HG02623 (cell line): ENCODE measurements at regions not wholly inside any gene's neighbourhood (a gene's known extent, or its start where the extent isn't known, plus 50 kb on each side); places are given as distances from the start of the nearest gene placed in this dataset.

ENCODE experiments used
- ATAC-seq: cut with Tn5 transposase; IDR thresholded peaks from one replicate; pipeline ENCODE4 v1.9.1; 2021; ENCODE audit warnings: moderate library complexity; ENCODE audit not compliant: unreplicated experiment

DNA sequence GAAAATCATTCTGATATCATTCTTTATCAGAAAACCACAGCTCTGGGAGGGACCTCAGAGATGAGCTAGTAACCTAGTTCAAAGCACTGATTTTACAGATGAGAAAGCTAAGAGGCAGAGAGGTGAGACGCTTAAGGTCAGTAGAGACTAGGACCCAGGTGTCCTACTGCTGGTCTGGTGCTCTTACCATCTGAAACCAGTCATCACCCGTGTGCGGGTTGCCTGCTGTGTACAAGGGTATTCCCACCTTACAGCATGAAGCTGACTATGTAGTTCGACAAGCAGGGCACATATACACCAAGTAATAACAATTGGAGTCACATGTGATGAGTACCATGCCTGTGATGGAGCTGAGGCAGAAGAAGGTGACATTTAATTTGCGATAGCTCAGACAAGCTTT, 133.7 kb downstream of the ADAMTS15 start:
- ATAC-seq, result no peak

DNA sequence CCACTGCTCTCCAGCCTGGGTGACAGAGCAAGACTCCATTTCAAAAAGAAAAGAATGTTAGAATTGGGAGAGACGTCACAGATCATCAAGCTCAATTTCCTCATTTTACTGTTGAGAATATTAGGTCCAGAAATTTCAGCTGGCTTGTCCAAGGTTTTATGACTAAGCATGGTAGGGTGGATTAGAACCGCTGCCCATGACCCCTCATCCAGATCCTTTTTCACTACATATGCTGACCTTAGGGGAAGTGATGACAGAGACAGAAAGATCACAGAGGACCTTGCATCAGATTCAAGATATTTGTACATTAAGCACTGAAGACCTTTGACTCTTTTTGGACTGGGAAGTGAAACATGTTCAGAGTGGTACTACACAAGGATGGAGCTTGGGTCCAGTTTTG, 134.5 kb downstream of the ADAMTS15 start:
- no peak for ATAC-seq

DNA sequence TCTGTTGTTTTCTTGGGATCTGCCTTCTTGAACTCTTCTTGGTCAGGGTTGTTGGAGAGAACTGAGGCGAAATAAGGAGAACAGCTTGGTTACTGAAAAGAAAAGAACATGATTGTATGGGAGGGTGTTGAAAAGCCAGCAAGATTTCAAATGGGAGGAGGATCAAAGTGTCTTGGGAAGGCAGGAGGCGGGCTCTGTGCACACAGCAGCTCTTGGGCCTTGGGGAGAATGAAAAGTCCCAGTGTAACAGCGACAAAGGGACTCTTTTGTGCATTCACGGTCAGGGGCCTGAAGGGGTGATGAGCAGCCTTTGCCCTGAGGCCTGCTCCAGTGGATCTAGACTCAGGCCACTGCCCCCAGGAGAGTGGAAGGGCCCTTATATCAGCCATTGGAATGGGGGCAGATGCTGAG, 135.4 kb downstream of the ADAMTS15 start:
- no peak for ATAC-seq

DNA sequence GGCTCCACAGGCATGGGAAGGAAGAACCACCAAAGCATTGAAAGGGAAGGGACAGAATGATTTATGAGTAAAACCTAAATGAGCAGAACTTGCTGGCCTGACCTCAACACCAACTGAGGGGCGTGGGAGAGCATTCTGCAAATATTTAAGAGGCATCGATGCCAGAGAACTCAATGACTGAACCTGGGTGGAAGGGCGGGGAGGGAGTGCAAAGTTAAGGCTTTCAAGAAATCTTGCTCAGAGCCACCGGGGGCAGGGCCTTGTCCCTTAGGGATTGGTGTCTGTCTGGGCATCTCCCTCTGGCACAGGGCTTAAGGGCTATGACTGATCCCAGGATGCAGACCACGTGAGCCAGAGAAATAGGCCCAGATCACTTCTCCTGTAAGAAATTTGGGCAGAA, 137.1 kb downstream of the ADAMTS15 start:
- ATAC-seq, result no peak

DNA sequence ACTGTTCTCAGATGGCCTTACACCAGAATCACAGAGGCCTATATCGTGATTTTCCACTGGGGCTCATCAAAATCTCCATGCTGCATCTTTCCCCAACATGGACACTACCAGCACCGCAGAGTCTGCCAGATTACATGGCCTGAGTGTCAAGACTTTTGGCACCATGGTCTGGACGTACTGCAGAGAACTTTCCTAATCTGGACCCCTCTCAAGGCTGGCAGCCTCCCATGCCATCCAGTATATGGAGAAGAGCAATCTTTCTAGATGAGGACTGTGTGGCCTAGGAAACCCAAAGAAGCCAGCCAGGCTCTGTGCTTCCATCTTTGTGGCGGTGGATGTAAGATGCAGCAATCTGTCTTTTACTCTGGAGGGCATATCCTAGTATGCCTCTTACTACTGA, 139.2 kb downstream of the ADAMTS15 start:
- no peak for ATAC-seq

DNA sequence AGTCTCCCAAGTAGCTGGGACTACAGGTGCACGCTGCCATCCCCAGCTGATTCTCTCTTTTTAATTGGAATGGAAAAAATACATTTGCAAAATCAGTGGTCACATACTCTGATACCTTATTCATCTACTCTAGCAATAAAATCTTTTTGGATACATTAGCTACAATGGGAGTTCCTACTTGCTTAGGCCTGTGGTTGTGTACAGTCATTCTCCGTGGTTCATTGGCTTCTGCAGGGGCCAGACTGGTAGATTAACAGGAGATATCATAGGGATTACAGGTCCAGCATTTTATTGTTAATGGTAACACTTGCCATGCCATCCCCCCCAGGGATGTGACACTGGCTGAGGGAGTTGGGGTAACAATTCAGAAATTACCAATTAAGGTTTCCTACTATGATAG, 140.0 kb downstream of the ADAMTS15 start:
- ATAC-seq, result no peak

DNA sequence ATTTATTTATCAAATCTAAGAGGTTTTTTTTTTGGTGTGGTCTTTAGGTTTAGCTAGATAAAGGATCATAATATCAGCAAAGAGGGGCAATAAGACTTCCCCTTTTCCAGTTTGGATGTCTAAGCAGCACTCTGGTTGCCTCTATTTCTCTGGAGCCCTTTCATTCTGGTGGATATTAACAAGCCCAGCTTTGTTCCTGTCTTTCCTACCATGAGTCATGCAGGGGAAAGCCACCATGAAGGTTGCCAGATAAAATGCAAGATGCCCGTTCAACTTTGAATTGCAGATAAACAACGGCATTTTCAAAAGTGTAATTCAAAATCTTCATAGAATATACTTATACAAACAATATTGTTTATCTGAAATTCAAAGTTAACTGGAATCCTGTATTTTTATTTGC, 143.6 kb downstream of the ADAMTS15 start:
- ATAC-seq, result no peak

DNA sequence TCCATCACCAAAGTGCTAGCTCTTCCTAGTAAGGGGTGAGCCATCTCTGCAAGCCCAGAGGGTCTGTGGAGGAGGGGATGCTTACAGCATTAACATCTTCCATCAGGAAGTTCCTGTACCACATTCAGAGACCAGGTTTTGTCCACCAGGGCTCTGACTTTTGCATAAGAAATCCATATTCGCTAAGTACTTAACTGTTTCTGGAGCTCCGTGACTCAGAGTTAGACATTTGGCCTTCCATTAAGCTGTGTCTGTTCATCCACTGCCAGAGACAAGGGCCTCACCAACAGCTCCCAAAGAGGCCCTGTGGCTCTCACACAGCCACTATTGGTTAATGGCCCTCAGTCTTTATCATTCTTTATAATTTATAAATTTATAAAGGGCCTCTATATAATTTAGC, 144.6 kb downstream of the ADAMTS15 start:
- ATAC-seq, result no peak

DNA sequence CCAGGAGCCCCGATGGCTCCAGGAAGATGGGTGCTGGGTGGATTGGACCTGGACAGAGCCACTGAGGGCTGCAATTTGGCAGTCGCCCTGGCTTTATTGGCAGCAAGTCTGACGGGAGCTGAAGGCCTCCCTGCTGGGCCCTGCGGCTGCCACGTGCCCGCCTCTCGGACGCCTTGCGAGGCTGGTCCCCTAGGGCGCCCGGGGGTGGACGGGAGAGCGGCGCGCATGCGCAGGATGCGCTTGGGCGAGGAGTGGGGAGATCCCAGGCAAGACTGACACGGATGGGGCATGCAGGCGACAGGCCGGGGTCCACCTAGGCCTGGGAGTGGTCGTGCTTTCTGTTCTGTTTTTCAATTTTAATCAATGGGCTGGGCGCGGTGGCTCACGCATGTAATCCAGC, 150.0 kb downstream of the ADAMTS15 start:
- no peak for ATAC-seq

DNA sequence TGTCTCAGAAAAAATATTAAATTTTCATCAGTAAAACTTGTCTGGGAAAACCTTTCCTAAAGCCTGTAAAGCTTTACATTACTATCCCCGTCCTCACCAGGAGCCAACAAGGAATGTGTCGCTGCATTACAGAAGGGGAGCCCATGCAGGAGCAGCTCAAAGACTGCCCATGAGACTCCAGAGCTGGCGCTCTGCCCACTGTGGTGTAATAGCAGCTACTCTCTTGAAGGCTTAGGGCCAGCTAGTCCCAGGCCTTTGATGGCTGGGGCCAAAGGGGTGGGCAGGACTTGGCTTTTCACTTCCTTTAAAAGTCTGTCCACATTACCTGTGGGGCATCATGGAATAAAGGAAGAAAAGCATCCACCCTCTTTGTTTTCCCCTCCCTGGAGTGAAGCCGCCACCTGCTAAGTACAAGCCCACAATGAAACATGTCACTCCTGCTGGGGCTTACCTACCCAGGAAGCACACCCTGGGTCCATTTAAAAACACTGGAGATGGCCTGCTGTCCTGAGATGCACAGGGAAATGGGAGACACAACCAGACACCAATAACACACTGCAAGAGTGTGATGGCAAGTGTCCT, 150.7 kb downstream of the ADAMTS15 start:
- no peak for ATAC-seq

DNA sequence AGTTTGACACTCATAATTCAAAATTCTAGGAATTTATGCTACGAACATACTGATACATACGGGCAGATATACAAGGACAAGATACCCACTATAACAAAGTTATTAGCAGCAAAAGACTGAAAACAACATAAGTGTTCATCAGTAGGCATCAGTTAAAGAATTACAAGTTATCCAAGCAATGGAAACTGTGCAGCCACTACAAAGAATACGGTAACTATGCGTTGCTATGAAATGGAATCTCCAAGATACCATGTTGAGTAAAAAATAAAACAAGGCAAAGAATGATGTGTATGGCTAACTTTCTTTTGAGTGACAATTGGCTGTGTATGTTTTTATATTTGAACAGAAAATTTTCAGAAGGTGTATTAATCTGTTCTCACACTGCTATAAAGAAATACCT, 151.7 kb downstream of the ADAMTS15 start:
- no peak for ATAC-seq

DNA sequence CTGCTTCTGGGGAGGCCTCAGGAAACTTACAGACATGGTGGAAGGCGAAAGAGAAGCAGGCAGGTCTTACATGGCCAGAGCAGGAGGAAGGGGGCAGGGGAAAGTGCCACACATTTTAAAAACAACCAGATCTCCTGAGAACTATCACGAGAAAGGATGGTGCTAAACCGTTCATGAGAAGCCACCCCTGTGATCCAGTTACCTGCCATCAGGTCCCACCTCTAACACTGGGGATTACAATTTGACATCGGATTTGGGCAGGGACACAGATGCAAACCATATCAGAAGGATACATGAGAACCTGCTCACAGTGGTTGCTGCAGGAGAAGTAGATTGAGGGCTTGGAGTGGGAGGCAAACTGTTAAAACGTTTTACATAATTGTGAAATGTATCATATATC, 152.2 kb downstream of the ADAMTS15 start:
- ATAC-seq, result no peak

DNA sequence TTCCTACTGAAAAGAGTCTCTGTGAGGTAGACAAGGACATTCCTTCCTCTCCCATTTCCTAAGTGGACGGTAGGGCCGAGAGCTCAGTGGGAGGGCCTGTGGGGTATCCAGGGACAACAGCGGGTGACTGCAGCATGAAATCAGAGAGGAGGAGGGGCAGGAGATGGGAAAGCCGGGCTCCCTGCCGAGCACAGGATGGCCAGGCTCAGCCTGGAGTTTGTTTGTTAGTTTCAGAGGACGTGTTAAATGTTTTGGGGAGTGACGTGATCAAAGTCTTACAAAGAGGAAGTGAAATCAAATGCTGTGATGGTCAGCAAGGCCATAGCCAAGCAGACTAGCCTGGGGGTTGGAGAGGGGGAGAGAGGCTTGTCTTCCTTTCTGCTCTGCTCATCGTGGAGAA, 152.7 kb downstream of the ADAMTS15 start:
- ATAC-seq, result no peak

DNA sequence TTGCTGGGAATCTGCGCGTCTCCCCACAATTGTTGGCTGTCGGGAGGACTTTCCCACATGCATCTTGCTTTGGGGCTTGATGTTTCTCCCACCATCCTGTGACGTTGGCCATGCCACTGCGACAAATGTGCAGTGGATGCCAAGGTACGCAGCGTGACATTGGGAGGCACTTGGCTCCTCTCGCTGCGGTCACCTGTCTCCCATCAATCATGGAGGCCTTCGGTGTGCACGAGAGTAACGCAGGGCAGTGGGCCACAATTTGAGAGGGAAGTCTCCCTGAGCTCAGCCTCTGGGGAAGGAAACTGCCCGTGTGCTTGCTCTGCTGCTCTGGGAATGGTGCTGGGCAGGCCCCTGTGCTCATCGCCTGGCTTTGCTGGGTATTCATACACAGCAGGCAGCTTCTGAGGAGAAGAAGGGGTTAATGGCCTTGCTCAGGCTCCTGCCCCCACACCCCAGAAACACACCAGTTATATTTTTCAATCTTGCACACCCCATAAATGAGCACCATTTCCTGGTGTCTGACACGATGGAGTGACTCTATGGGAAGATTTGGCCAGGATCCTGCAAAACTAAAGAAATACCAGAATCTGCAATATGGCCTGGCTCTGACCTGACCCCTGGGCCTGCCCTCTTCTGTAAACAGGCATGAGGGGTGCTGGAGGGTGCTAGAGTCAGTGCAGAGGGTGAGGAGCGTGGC, 153.5 kb downstream of the ADAMTS15 start:
- ATAC-seq, result no peak

DNA sequence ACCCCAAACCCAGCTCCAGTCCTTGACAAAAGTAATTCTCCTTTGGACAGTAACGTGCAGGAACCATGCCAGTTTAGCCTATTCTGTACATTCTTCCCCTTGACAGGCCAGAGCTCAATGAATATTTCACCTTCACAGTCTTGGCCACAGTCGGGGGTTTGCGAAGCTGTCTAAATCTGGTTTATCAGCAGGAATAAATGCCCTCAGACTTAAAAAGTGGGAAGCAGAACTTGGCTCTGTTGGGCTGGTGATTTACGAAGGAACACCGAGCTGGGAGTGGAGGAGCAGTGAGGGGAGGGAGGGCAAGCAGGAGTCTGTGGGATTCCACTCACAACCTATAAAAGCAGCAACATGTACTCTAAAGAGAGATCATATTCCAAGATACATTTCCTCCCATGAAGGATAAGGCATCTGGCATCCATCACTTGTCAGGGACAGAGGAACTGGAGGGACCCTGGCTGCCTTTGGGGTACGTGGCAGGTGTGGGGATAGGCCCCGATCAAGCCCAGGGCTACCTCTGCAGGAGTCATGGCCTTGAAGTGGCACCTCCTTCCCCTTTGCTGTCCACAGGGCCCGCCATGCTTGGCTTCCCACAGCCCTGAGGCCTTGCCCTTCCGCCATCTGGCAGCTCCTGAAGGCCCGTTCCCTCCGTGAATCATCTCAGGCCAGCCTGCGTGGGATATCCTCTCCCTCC, 154.3 kb downstream of the ADAMTS15 start:
- ATAC-seq, result no peak

DNA sequence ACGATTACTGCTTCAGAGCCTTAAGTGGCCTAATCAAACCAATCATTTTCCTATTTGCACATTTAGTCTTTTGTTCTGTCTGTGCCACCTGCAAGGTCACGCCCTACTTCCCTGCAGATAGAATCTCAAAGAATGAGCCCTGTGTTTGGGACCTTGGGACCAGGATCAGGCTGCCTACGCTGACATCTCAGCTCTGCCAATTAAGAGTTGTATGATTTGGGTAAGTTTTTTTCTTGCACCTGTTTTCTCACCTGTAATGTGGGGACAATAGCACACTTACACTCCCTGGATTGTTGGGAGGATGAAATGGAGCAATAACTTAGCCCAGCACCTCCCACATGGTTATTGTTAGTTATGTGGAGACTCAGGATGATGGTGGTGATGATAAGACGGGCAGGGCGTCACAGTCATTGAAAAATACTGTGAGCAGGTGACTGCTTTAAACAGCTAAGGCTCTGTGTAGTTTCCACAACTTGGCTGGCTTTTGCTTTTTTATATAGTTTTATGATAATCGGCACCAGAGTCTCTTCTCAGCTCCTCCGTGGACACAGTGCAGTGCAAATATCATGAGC, 155.0 kb downstream of the ADAMTS15 start:
- ATAC-seq, result no peak

DNA sequence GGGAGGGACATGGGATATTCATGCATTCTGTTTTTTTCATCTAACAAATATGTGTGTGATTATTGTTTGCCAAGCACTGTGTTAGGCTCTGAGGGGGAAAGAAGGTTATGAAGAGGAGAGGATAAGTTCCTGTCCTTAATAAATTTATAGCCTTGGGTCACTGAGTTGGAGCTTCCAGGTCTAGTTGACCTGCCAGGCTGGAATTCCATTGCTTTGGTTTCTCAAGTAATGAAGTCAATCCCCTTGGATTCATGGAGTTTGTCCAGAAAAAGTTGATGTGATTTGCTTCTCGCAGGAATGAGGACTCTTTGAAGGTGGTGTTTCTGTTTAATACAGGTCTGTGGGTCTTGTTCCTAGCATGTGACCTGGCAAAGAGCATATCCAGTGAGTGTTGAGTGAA, 156.2 kb downstream of the ADAMTS15 start:
- no peak for ATAC-seq

DNA sequence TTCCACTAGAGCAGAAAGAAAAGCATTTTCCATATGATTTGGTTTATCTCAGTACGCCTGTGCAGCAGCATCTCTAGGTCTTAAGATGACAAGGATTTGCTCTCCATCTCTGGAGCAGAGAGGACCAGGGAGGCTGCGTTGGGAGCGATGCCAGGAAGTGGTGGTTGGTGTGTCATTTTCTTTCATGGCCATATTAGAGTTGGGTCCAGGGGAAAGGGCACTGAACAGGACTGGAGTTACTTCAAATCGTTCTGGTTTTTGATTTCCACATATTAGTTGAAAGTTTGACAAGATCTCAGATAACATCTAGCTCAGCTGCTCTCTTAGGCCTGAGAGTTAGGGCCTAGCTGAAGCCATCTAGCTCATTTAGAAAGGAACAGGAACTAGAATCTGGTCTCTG, 157.7 kb downstream of the ADAMTS15 start:
- no peak for ATAC-seq

DNA sequence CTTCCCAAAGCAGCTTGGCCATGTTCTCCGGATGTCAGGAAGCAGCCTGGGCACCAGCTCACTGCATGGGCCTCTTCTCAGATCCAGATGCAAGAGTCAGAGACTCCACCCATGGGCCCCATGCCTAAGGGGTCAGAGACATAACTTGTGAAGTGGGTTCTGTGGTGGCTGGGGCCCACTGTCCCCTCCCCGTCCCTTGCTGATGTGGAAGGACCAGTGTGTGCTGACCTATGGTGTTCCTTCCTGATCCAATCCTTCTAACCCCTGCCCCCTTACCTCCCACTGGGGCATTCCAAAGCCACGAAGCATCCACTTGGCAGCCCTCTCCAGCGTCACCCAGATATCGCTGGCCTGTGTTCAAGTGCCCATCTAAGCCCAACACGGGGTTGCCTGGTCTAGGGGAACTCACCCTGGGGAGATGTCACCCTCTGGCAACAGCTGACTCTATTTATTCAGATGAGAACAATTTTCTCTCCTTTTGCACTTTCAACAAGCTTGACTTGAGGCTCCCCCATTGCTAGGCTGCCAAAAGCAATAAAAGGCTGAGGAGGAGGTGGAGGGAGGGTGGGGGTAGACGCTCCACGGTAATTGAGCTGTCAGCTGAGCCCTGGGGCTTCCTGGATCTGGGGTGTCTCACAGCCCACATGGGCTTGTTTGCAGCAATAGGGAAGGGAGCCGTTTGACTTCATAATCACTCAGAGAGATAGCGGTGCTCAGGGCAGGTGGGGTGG, 158.5 kb downstream of the ADAMTS15 start:
- ATAC-seq, result no peak

DNA sequence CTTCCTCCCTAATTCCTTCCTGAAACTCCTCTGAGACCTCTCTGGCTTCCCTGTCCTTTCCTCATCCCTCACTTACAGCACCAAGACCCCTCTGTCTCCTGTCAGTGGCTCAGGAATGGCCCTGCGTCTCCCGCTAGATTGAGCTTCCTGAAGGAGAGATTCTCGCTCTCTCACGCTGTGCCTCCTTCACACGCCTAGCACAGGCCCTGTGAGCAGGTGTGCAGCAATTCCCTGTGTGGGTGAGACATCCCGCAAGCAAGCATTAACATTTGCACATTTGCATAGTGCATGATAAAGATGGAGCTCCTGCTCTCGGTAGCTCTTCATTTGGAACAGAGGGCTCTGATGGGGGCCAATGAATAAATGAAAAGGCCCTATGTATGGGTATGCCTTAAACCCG, 159.8 kb downstream of the ADAMTS15 start:
- no peak for ATAC-seq
